ENCODE measurements at regions not wholly inside any gene's neighbourhood (a gene's known extent, or its start where the extent isn't known, plus 50 kb on each side); places are given as distances from the start of the nearest gene placed in this dataset.

DNA sequence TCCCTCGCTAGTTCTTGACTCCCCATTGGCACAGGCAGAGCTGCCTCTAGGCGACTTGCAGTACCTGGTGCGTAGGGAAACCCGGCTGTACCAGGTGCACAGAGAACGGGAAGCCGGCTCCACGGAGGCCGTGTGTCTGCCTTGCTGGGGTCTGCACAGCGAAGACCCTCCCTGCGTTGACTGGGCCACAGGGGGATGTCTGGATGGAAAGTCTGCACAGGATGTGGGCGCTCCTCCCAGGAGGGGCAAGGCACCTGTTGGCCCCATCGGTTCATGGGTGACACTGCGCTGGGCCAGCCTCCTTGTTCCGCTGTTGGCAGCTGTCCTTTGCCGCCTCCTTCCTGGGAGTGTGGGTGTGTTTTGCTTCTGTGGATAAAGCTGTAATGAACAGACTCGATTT lies 138.3 kb downstream of the TEX29 start:
- WGBS, 4 donors = 74 to 90% (median 83%) methylated on average over 9 to 16 of the region's 16 CpGs
- no peaks in the 10 kb centered on the region for H3K4me1 ChIP-seq
- no peaks in the 10 kb centered on the region for H3K36me3 ChIP-seq
- H3K27me3 ChIP-seq = peaks cover 0 to 31% (median 5%) of the 10 kb centered on the region in 9 donors
- H3K27ac ChIP-seq = no peak overlapping the region
- TF ChIP-seq POLR2A (IDR thresholded peaks at IDR 0.05) = no peak
- TF ChIP-seq, protein P1, sequence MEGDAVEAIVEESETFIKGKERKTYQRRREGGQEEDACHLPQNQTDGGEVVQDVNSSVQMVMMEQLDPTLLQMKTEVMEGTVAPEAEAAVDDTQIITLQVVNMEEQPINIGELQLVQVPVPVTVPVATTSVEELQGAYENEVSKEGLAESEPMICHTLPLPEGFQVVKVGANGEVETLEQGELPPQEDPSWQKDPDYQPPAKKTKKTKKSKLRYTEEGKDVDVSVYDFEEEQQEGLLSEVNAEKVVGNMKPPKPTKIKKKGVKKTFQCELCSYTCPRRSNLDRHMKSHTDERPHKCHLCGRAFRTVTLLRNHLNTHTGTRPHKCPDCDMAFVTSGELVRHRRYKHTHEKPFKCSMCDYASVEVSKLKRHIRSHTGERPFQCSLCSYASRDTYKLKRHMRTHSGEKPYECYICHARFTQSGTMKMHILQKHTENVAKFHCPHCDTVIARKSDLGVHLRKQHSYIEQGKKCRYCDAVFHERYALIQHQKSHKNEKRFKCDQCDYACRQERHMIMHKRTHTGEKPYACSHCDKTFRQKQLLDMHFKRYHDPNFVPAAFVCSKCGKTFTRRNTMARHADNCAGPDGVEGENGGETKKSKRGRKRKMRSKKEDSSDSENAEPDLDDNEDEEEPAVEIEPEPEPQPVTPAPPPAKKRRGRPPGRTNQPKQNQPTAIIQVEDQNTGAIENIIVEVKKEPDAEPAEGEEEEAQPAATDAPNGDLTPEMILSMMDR (IDR thresholded peaks at IDR 0.05) = no peak
- ATAC-seq (no peak), DNase-seq (no peak)
- H3K4me3 ChIP-seq = no peak overlapping the region
- intact Hi-C loops (cut with DNase I) = loop anchor here in 2 of 10 donors (10.0 kb wide), 1 partner anchor 394 kb away; no protein-coding TSS in a partner anchor
- peaks cover 0 to 17% (median under 1%) of the 10 kb centered on the region in 12 donors for H3K9me3 ChIP-seq

DNA sequence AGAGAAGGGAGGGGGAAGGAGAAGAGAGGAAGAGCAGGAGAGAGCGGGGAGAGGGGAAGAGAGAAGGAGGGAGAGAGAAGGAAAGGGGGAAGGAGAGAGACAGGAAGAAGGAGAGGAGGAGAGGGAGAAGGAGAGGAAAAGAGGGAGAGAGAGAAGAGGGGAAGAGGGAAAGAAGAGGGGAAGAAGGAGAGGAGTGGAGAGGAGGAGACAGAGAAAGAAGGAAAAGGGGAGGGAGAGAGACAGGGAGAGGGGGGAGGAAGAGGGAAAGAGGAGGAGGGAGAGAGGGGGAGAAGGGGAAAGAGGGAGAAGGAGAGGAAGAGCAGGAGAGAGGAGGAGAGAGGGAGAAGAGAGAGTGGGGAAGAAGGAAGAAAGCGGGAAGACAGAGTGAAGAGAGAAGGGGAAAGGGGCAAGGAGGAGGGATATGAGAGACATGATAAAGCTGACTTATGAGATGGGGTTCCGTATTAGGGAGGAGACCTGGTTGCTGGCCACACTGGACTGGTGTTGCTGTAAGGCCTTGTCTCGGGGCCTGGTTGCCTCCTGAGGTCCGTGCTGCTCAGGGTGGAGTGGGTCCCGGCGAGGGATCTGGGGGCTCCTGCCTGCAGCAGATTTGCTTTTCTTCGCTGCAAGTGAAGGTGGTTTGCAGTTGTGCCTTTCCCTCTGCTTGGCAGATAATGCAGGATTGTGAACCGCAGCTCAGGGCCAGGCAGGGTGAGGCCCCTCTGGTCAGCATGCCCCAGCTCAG lies 139.5 kb downstream of the TEX29 start:
- no peak overlapping the region for H3K4me3 ChIP-seq
- no peak for TF ChIP-seq POLR2A (IDR thresholded peaks at IDR 0.05)
- TF ChIP-seq, protein P1 (IDR thresholded peaks at IDR 0.05) = no peak
- 74 to 88% (median 76%) methylated on average over 8 to 9 of the region's 9 CpGs for WGBS, 4 donors
- H3K4me1 ChIP-seq = no peaks in the 10 kb centered on the region
- DNase-seq (no peak), ATAC-seq (no peak)
- intact Hi-C loops (cut with DNase I) = loop anchor here in 4 of 10 donors (5.0 to 10.0 kb wide), 2 partner anchors 393 to 395 kb away; no protein-coding TSS in a partner anchor
- H3K27me3 ChIP-seq = peaks cover 0 to 31% (median 8%) of the 10 kb centered on the region in 9 donors
- no peaks in the 10 kb centered on the region for H3K36me3 ChIP-seq
- no peak overlapping the region for H3K27ac ChIP-seq
- H3K9me3 ChIP-seq = peaks cover 0 to 5% (median 0%) of the 10 kb centered on the region in 12 donors

DNA sequence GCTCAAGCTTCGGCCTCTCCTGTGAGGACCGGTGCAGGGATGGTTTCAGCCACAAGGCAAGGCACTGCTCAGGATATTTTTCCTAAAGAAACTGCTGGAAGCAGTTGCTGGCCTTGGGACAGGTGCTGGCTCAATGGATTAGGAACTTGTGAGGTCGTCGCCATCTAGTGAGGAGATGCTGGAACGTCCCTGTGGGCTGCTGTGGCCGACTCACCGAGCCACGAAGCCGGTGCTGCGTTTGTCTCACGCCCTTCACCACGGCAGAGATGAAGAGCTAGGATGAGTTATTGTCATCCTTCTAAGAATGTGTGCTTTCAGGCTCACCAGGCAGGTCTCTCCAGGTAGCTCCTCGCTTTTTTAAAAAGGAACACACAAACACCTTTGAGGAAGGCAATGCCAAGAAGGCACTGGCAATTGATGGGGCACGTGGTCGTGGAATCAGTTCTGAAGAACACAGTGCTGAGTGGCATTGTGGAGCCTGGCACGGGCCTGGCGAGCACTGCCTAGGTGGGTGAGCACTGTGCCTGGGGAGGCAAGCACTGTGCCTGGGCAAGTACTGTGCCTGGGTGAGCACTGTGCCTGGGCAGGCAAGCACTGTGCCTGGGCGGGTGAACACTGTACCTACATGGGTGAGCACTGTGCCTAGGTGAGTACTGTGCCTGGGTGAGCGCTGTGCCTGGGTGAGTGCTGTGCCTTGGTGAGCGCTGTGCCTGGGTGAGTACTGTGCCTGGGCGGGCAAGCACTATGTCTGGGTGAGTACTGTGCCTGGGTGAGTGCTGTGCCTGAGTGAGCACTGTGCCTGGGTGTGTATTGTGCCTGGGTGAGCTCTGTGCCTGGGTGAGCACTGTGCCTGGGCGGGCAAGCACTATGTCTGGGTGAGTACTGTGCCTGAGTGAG lies 140.4 kb downstream of the TEX29 start:
- Histone ChIP-seq H3K4me3 (no peak overlapping the region), H3K4me1 (no peaks in the 10 kb centered on the region), H3K27me3 (peaks cover 0 to 35% (median 11%) of the 10 kb centered on the region in 9 donors), H3K27ac (no peak overlapping the region), H3K9me3 (peaks cover 0 to 5% (median 0%) of the 10 kb centered on the region in 12 donors), H3K36me3 (no peaks in the 10 kb centered on the region)
- no peak for TF ChIP-seq POLR2A (IDR thresholded peaks at IDR 0.05)
- TF ChIP-seq, protein P1 (IDR thresholded peaks at IDR 0.05) = peak; percentile 9 to 52 (median 42)
- intact Hi-C loops (cut with DNase I) = loop anchor here in 2 of 10 donors (5.0 kb wide), 1 partner anchor 393 kb away; no protein-coding TSS in a partner anchor
- ATAC-seq (peak; percentile 71 to 83 (median 78)), DNase-seq (peak in 3 of 5 donors; percentile 22 to 65 (median 57))
- WGBS, 4 donors = 52 to 54% (median 53%) methylated on average over 19 to 22 of the region's 22 CpGs
